ENCODE measurements at regions not wholly inside any gene's neighbourhood (a gene's known extent, or its start where the extent isn't known, plus 50 kb on each side); places are given as distances from the start of the nearest gene placed in this dataset.

DNA sequence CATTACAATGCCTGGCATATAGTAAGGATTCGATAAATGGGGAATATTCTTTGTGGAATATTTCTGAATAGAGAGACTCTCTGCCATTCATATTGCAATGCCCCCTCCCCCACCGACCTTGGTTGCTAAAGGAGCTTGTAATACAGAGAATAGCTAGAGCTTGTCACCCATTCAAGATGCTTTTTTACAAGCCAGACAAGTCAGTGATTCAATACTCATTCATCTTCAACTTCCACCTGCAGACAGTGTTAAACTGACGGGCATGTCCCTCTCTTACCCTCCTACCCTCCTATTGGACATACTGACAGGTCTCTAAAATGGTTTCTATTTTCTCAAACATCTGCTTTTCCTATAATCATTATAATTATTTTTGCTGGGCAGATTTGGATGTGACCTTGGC lies 257.4 kb downstream of the KCNJ2 start:
- TF ChIP-seq EZH2 (IDR thresholded peaks at IDR 0.05; ENCODE audit: low read length) = no peak
- TF ChIP-seq CTCF (optimal IDR thresholded peaks at IDR 0.05 in 1 of 3, IDR thresholded peaks at IDR 0.05 in 1 of 3, conservative IDR thresholded peaks at IDR 0.05 in 1 of 3; ENCODE audit: extremely low read depth in 1 of 3, insufficient read depth in 2 of 3, low read length in 3 of 3) = no peak

All from keratinocyte (primary cell).